GM13976 (cell line): ENCODE measurements at regions not wholly inside any gene's neighbourhood (a gene's known extent, or its start where the extent isn't known, plus 50 kb on each side); places are given as distances from the start of the nearest gene placed in this dataset.

Source experiments
- DNase-seq: peaks from one replicate; pipeline ENCODE4 v3.0.0; 2012; ENCODE audit warnings: low spot score
- in situ Hi-C: fragments of 300-500 bp; cut with MboI; formaldehyde crosslinking; loops from one replicate; pipeline ENCODE4 v1.12.0; 2022; ENCODE audit warnings: low sequenced_read_pairs, mixed read lengths, inconsistent platforms; ENCODE audit not compliant: unreplicated experiment
- TF ChIP-seq, protein P1 (sequence below): IDR thresholded peaks from 2 replicates; pipeline ENCODE4 v1.5.1; 2012; ENCODE audit warnings: borderline replicate concordance, mild to moderate bottlenecking; ENCODE audit not compliant: insufficient read depth; ENCODE audit errors: extremely low read depth, missing control alignments, control extremely low read depth

DNA sequence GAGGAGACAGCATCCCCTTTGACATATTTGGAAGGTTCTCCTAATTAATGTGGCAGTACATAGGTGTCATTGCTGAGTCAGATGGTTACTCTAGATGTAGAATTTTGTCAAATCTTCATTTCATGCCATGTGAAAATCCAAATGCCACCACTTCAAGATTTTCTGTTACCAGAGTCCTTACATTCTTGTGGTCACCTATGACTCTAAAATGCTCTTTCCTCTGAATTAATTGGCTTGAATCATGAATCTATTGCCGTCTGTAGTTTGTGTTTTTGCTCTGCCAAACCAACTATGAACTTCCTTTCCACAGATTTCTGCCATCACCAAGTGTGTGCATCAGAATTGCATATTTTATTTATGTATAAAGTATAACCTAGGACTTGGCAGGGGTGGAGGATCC is 269.4 kb upstream of the ZPLD1 start:
- TF ChIP-seq, protein P1, sequence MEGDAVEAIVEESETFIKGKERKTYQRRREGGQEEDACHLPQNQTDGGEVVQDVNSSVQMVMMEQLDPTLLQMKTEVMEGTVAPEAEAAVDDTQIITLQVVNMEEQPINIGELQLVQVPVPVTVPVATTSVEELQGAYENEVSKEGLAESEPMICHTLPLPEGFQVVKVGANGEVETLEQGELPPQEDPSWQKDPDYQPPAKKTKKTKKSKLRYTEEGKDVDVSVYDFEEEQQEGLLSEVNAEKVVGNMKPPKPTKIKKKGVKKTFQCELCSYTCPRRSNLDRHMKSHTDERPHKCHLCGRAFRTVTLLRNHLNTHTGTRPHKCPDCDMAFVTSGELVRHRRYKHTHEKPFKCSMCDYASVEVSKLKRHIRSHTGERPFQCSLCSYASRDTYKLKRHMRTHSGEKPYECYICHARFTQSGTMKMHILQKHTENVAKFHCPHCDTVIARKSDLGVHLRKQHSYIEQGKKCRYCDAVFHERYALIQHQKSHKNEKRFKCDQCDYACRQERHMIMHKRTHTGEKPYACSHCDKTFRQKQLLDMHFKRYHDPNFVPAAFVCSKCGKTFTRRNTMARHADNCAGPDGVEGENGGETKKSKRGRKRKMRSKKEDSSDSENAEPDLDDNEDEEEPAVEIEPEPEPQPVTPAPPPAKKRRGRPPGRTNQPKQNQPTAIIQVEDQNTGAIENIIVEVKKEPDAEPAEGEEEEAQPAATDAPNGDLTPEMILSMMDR = no peak

DNA sequence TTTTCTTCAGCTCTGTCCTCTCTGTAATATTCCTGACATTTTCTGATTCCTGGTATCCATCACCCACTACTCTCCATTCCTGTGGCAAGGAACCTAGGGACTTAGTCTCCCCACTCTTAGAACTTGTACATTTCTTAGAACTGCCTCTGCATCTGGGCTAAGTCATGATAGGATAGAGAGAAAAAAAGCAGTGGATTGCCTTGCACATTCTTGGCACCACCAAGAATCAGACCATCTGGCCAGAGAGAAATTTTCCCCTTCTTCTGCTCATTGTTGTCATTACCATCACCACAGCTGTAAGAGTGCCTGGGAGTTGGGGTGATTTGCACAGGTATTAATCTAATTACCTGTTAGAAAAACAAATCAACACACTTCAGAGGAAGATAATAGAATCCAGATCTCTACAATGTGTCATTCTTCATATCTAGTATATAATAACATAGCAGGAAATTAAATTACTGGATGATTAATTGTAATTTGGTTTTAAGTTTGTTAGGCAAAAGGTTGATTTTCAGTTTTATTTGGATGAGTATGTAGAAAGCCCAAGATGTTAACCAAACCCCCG is 264.8 kb upstream of the ZPLD1 start:
- DNase-seq = no peak
- TF ChIP-seq, protein P1 = no peak
- in situ Hi-C loops = no loop called here

More for the DNA sequence above, 269.4 kb upstream of the ZPLD1 start:
- DNase-seq = no peak
- in situ Hi-C loops = no loop called here

DNA sequence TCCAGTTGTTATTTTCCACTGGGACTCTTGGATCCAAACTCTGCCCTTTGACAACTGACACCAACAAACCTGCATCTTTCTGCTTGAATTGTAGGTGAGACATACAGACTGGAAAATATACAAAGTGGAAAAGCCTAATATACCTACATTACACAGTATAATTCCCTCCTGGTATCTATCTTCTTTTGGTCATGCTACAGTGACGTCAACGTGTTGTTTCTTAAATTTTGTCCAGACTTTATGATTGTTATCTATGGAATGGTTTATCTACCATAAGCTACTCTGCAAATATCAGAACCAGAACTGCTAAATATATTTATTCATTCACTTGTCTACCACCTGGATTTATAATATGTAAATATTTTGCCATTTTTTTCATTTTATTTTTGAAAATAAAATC is 264.3 kb upstream of the ZPLD1 start:
- TF ChIP-seq, protein P1 = no peak
- no peak for DNase-seq
- in situ Hi-C loops = no loop called here

DNA sequence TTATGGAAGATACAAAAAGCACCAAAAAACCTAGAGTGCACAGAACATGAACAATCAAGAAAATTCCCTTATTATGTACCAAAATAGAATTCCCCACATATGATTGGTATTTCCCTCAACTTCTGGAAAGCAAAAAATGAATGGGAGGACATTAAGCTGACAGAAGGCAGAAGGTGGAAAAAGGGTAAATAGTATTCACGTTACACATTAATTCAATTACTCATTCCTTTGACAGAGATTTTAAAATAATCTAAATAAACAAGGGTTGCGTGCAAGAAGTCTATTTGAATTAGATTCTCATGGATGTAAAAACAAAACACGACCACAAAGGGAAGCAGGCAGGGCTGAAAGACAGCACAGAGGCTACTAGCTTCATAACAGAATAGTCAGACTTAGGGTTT is 260.5 kb upstream of the ZPLD1 start:
- no peak for DNase-seq
- in situ Hi-C loops = no loop called here

DNA sequence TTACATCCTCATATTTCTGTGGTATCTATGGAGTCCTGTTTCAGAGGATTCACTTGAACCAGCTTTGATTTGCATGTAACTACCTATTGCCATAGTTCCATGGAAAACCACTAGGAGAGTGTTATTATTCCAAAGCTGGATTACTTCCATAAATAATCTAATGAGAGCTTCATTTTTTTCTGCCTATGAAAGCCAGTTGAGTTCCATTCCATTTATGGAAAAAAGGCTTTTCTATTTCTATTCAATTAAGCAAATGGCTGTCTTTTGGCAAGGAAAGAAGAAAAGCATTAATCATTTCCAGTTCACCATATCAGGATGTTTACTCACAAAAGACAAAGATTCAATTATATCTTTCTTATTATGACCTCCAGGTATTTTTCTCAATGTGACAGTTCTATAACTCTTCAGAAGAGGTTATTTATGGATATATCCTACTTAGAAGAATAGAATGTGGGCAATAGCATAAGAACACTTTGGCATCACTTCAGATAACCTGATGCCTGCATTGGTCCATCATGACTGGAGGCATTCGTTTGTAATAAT is 259.9 kb upstream of the ZPLD1 start:
- in situ Hi-C loops = no loop called here

More for the DNA sequence above, 260.5 kb upstream of the ZPLD1 start:
- TF ChIP-seq, protein P1 = no peak

DNA sequence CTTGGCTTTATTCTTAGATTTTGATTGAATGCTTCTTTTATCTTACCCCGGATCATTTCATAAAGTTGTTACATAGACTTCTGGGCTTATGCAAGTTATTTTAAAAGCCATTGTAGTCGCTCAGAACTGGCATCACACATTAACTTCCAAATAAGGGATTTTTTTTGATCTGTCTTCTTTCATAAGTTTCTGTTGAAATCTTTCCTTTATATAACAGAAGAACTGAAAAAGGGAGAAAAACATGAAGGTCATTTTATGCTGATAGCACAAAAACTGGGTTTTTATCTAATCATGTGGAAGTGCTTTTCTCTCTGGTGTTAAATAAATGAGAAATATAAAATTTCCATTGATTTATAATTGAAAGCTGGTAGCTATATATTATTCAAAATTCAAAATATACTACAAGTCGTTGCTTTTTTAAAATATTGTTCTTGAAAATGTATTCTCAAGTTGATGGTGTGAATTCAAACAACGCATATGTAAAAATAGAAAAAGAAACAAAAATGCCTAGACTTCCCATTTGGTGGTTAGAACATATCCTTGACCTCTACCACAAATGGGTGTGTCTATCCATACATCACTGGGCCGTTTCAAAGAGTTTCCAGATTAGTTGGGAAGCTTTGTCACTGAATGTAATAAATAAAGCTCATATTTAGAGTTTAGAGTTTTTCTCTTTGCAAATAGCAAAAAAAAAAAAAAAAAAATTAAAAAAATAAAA is 258.3 kb upstream of the ZPLD1 start:
- in situ Hi-C loops = no loop called here

More for the DNA sequence above, 259.9 kb upstream of the ZPLD1 start:
- TF ChIP-seq, protein P1 = no peak
- DNase-seq = no peak

More for the DNA sequence above, 258.3 kb upstream of the ZPLD1 start:
- DNase-seq = no peak
- TF ChIP-seq, protein P1 = no peak
